ENCODE measurements at regions not wholly inside any gene's neighbourhood (a gene's known extent, or its start where the extent isn't known, plus 50 kb on each side); places are given as distances from the start of the nearest gene placed in this dataset.

GRCh38 chr10:64534616-64535015, 1013.4 kb downstream of the REEP3 start:
- TF ChIP-seq, protein P1, sequence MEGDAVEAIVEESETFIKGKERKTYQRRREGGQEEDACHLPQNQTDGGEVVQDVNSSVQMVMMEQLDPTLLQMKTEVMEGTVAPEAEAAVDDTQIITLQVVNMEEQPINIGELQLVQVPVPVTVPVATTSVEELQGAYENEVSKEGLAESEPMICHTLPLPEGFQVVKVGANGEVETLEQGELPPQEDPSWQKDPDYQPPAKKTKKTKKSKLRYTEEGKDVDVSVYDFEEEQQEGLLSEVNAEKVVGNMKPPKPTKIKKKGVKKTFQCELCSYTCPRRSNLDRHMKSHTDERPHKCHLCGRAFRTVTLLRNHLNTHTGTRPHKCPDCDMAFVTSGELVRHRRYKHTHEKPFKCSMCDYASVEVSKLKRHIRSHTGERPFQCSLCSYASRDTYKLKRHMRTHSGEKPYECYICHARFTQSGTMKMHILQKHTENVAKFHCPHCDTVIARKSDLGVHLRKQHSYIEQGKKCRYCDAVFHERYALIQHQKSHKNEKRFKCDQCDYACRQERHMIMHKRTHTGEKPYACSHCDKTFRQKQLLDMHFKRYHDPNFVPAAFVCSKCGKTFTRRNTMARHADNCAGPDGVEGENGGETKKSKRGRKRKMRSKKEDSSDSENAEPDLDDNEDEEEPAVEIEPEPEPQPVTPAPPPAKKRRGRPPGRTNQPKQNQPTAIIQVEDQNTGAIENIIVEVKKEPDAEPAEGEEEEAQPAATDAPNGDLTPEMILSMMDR (IDR thresholded peaks at IDR 0.05) = no peak
- TF ChIP-seq POLR2AphosphoS5 (IDR thresholded peaks at IDR 0.05) (no peak), POLR2A (IDR thresholded peaks at IDR 0.05) (no peak)
